ENCODE measurements at regions not wholly inside any gene's neighbourhood (a gene's known extent, or its start where the extent isn't known, plus 50 kb on each side); places are given as distances from the start of the nearest gene placed in this dataset.

- DNase-seq (ENCODE audit: low read depth in 3 of 3, low spot score in 1 of 3): no peak
Measured at GRCh38 chr20:40591119-40591518, 97.9 kb downstream of the MAFB start.

GRCh38 chr20:40589581-40589980 lies 99.5 kb downstream of the MAFB start:
- no peak for DNase-seq (ENCODE audit: low read depth in 3 of 3, low spot score in 1 of 3)

- no peak for DNase-seq (ENCODE audit: low read depth in 3 of 3, low spot score in 1 of 3)
Measured at GRCh38 chr20:40588891-40589290, 100.1 kb downstream of the MAFB start.

- no peak for DNase-seq (ENCODE audit: low read depth in 3 of 3, low spot score in 1 of 3)
Measured at GRCh38 chr20:40587038-40587437, 102.0 kb downstream of the MAFB start.

GRCh38 chr20:40584130-40584809 lies 104.8 kb downstream of the MAFB start:
- no peak for DNase-seq (ENCODE audit: low read depth in 3 of 3, low spot score in 1 of 3)

GRCh38 chr20:40583636-40584035 lies 105.4 kb downstream of the MAFB start:
- DNase-seq (ENCODE audit: low read depth in 3 of 3, low spot score in 1 of 3): no peak

GRCh38 chr20:40583205-40583604 lies 105.8 kb downstream of the MAFB start:
- DNase-seq (ENCODE audit: low read depth in 3 of 3, low spot score in 1 of 3): no peak

GRCh38 chr20:40582531-40582930 lies 106.5 kb downstream of the MAFB start:
- no peak for DNase-seq (ENCODE audit: low read depth in 3 of 3, low spot score in 1 of 3)

GRCh38 chr20:40579701-40580100 lies 109.3 kb downstream of the MAFB start:
- no peak for DNase-seq (ENCODE audit: low read depth in 3 of 3, low spot score in 1 of 3)

- DNase-seq (ENCODE audit: low read depth in 3 of 3, low spot score in 1 of 3): no peak
Measured at GRCh38 chr20:40578961-40579360, 110.1 kb downstream of the MAFB start.

- no peak for DNase-seq (ENCODE audit: low read depth in 3 of 3, low spot score in 1 of 3)
Measured at GRCh38 chr20:40575851-40576250, 113.2 kb downstream of the MAFB start.

- DNase-seq (ENCODE audit: low read depth in 3 of 3, low spot score in 1 of 3): no peak
Measured at GRCh38 chr20:40572251-40572650, 116.8 kb downstream of the MAFB start.

GRCh38 chr20:40571639-40572038 lies 117.4 kb downstream of the MAFB start:
- no peak for DNase-seq (ENCODE audit: low read depth in 3 of 3, low spot score in 1 of 3)

GRCh38 chr20:40568200-40568599 lies 120.8 kb downstream of the MAFB start:
- DNase-seq (ENCODE audit: low read depth in 3 of 3, low spot score in 1 of 3): no peak

- DNase-seq (ENCODE audit: low read depth in 3 of 3, low spot score in 1 of 3): no peak
Measured at GRCh38 chr20:40565682-40566040, 123.4 kb downstream of the MAFB start.

GRCh38 chr20:40565001-40565681 lies 123.9 kb downstream of the MAFB start:
- no peak for DNase-seq (ENCODE audit: low read depth in 3 of 3, low spot score in 1 of 3)

- DNase-seq (ENCODE audit: low read depth in 3 of 3, low spot score in 1 of 3): no peak
Measured at GRCh38 chr20:40563296-40563950, 125.6 kb downstream of the MAFB start.

- no peak for DNase-seq (ENCODE audit: low read depth in 3 of 3, low spot score in 1 of 3)
Measured at GRCh38 chr20:40562031-40562430, 127.0 kb downstream of the MAFB start.

- no peak for DNase-seq (ENCODE audit: low read depth in 3 of 3, low spot score in 1 of 3)
Measured at GRCh38 chr20:40561187-40561586, 127.8 kb downstream of the MAFB start.

- no peak for DNase-seq (ENCODE audit: low read depth in 3 of 3, low spot score in 1 of 3)
Measured at GRCh38 chr20:40558212-40558611, 130.8 kb downstream of the MAFB start.

- no peak for DNase-seq (ENCODE audit: low read depth in 3 of 3, low spot score in 1 of 3)
Measured at GRCh38 chr20:40551125-40551530, 137.9 kb downstream of the MAFB start.

- DNase-seq (ENCODE audit: low read depth in 3 of 3, low spot score in 1 of 3): no peak
Measured at GRCh38 chr20:40547483-40548091, 141.4 kb downstream of the MAFB start.
